ENCODE measurements at regions not wholly inside any gene's neighbourhood (a gene's known extent, or its start where the extent isn't known, plus 50 kb on each side); places are given as distances from the start of the nearest gene placed in this dataset.

GRCh38 chr3:177286034-177286433, 88.8 kb upstream of the TBL1XR1 start:
- H3K4me1 ChIP-seq, result peaks cover 0 to 11% (median 7%) of the 10 kb centered on the region in 4 donors
- 82% methylated on average over 2 of the region's 2 CpGs for WGBS
- intact Hi-C loops (cut with DNase I), result no loop called here
- TF ChIP-seq POLR2A (IDR thresholded peaks at IDR 0.05; ENCODE audit: low read depth) (no peak), EP300 (IDR thresholded peaks at IDR 0.05) (no peak), POLR2AphosphoS5 (IDR thresholded peaks at IDR 0.05) (no peak), CTCF (IDR thresholded peaks at IDR 0.05) (no peak)
- no peaks in the 10 kb centered on the region for H3K36me3 ChIP-seq
- DNase-seq (ENCODE audit: extremely low spot score), result no peak
- H3K27me3 ChIP-seq, result no peaks in the 10 kb centered on the region
- H3K9me3 ChIP-seq, result no peaks in the 10 kb centered on the region
- H3K27ac ChIP-seq (replicated peaks in 1 of 4), result no peak overlapping the region
- H3K4me3 ChIP-seq, result no peak overlapping the region

- TF ChIP-seq POLR2A (IDR thresholded peaks at IDR 0.05; ENCODE audit: low read depth) (no peak), CTCF (IDR thresholded peaks at IDR 0.05) (no peak), POLR2AphosphoS5 (IDR thresholded peaks at IDR 0.05) (no peak), EP300 (IDR thresholded peaks at IDR 0.05) (no peak)
- intact Hi-C loops (cut with DNase I), result no loop called here
- Histone ChIP-seq H3K4me1 (peaks cover 0 to 11% (median 7%) of the 10 kb centered on the region in 4 donors), H3K36me3 (no peaks in the 10 kb centered on the region), H3K9me3 (no peaks in the 10 kb centered on the region), H3K27me3 (no peaks in the 10 kb centered on the region), H3K27ac (replicated peaks in 1 of 4) (no peak overlapping the region), H3K4me3 (no peak overlapping the region)
- WGBS, result 90% methylated on average over 4 of the region's 4 CpGs
- DNase-seq (ENCODE audit: extremely low spot score), result no peak
Observed at GRCh38 chr3:177287231-177287630, 89.9 kb upstream of the TBL1XR1 start.

- no peak for DNase-seq (ENCODE audit: extremely low spot score)
- Histone ChIP-seq H3K9me3 (no peaks in the 10 kb centered on the region), H3K4me3 (no peak overlapping the region), H3K36me3 (no peaks in the 10 kb centered on the region), H3K27ac (replicated peaks in 1 of 4) (no peak overlapping the region), H3K27me3 (no peaks in the 10 kb centered on the region), H3K4me1 (peaks cover 9 to 18% (median 12%) of the 10 kb centered on the region in 4 donors)
- intact Hi-C loops (cut with DNase I), result no loop called here
- TF ChIP-seq POLR2A (IDR thresholded peaks at IDR 0.05; ENCODE audit: low read depth), result no peak
- TF ChIP-seq CTCF (IDR thresholded peaks at IDR 0.05), result no peak
- TF ChIP-seq POLR2AphosphoS5 (IDR thresholded peaks at IDR 0.05), result no peak
- TF ChIP-seq EP300 (IDR thresholded peaks at IDR 0.05), result no peak
- 80% methylated on average over 8 of the region's 8 CpGs for WGBS
Observed at GRCh38 chr3:177290633-177291032, 93.4 kb upstream of the TBL1XR1 start.

GRCh38 chr3:177294221-177294620, 96.9 kb upstream of the TBL1XR1 start:
- intact Hi-C loops (cut with DNase I), result no loop called here

More at GRCh38 chr3:177294221-177294620, 96.9 kb upstream of the TBL1XR1 start:
- Histone ChIP-seq H3K36me3 (no peaks in the 10 kb centered on the region), H3K4me3 (no peak overlapping the region), H3K4me1 (peaks cover 9 to 18% (median 12%) of the 10 kb centered on the region in 4 donors), H3K27ac (replicated peaks in 1 of 4) (peak overlapping the region; percentile 13 to 71 (median 60)), H3K9me3 (no peaks in the 10 kb centered on the region), H3K27me3 (no peaks in the 10 kb centered on the region)
- 41% methylated on average over 4 of the region's 4 CpGs for WGBS
- TF ChIP-seq EP300 (IDR thresholded peaks at IDR 0.05) (no peak), POLR2AphosphoS5 (IDR thresholded peaks at IDR 0.05) (peak; percentile 14 to 38), CTCF (IDR thresholded peaks at IDR 0.05) (no peak), POLR2A (IDR thresholded peaks at IDR 0.05; ENCODE audit: low read depth) (no peak)
- no peak for DNase-seq (ENCODE audit: extremely low spot score)
